Loucy (cell line): ENCODE measurements at regions not wholly inside any gene's neighbourhood (a gene's known extent, or its start where the extent isn't known, plus 50 kb on each side); places are given as distances from the start of the nearest gene placed in this dataset.

Experiments
- H2AFZ ChIP-seq: fragments of 200-600 bp; sonication (generic); 2 replicates; pipeline ENCODE4 v1.6.0; 2016; ENCODE audit warnings: antibody characterized with exemption, mild to moderate bottlenecking, low read length, moderate library complexity
- H3F3A ChIP-seq: fragments of 200-600 bp; 2 replicates; pipeline ENCODE4 v1.6.0; 2016; ENCODE audit warnings: antibody characterized with exemption, low read depth, mild to moderate bottlenecking
- H3K27me3 ChIP-seq: fragments of 200-600 bp; sonication (generic); 2 replicates; pipeline ENCODE4 v1.6.1; 2014; ENCODE audit warnings: low read length, mild to moderate bottlenecking; ENCODE audit not compliant: insufficient read depth, poor library complexity, severe bottlenecking
- H3K36me3 ChIP-seq: fragments of 200-600 bp; sonication (generic); 2 replicates; pipeline ENCODE4 v1.6.1; 2016; ENCODE audit warnings: low read length; ENCODE audit not compliant: insufficient read depth
- H3K4me1 ChIP-seq: fragments of 200-600 bp; sonication (generic); 2 replicates; pipeline ENCODE4 v1.5.1; 2014; ENCODE audit warnings: low read length, mild to moderate bottlenecking; ENCODE audit not compliant: insufficient read depth, poor library complexity, severe bottlenecking
- H3K4me2 ChIP-seq: fragments of 200-600 bp; sonication (generic); 2 replicates; pipeline ENCODE4 v1.6.0; 2014; ENCODE audit warnings: antibody characterized with exemption, low read length, low read depth, mild to moderate bottlenecking; ENCODE audit not compliant: poor library complexity, severe bottlenecking
- H3K4me3 ChIP-seq: fragments of 200-600 bp; sonication (generic); 2 replicates; pipeline ENCODE4 v1.5.1; 2014; ENCODE audit warnings: low read length, mild to moderate bottlenecking, mixed read lengths; ENCODE audit not compliant: poor library complexity, severe bottlenecking
- H3K79me2 ChIP-seq: fragments of 200-600 bp; sonication (generic); 2 replicates; pipeline ENCODE4 v1.6.1; 2014; ENCODE audit warnings: low read length; ENCODE audit not compliant: insufficient read depth
- H3K9ac ChIP-seq: fragments of 200-600 bp; sonication (generic); 2 replicates; pipeline ENCODE4 v1.6.0; 2014; ENCODE audit warnings: mild to moderate bottlenecking, low read depth, low read length, moderate library complexity; ENCODE audit not compliant: poor library complexity, severe bottlenecking
- H3K9me2 ChIP-seq: fragments of 200-600 bp; sonication (generic); replicated peaks from 2 replicates; pipeline ENCODE4 v1.6.1; 2016; ENCODE audit warnings: low read depth, low read length, mixed read lengths
- H3K9me3 ChIP-seq: fragments of 200-600 bp; sonication (generic); 2 replicates; pipeline ENCODE4 v1.6.1; 2014; ENCODE audit warnings: mild to moderate bottlenecking, antibody characterized with exemption, low read length, low read depth; ENCODE audit not compliant: insufficient read depth
- H4K20me1 ChIP-seq: fragments of 200-600 bp; sonication (generic); 2 replicates; pipeline ENCODE4 v1.6.0; 2014; ENCODE audit warnings: antibody characterized with exemption, low read length, mild to moderate bottlenecking; ENCODE audit not compliant: insufficient read depth, poor library complexity, severe bottlenecking
- CTCF ChIP-seq: fragments of 200-600 bp; sonication (generic); conservative IDR thresholded peaks from 2 replicates; pipeline ENCODE4 v1.5.1; 2014; ENCODE audit warnings: mild to moderate bottlenecking, antibody characterized with exemption, low read length
- EZH2phosphoT487 ChIP-seq: fragments of 200-600 bp; IDR thresholded peaks from 2 replicates; pipeline ENCODE4 v1.6.1; 2018; ENCODE audit warnings: antibody characterized with exemption, mild to moderate bottlenecking, moderate library complexity, borderline replicate concordance

GRCh38 chr5:110248921-110249320, 477.6 kb downstream of the TMEM232 start:
- H3K4me2 ChIP-seq = no peak overlapping the region
- H3K36me3 ChIP-seq = no peaks in the 10 kb centered on the region
- H3F3A ChIP-seq = no peaks in the 10 kb centered on the region
- H3K4me1 ChIP-seq = no peaks in the 10 kb centered on the region
- no peaks in the 10 kb centered on the region for H3K79me2 ChIP-seq
- H3K9ac ChIP-seq = no peak overlapping the region
- H3K4me3 ChIP-seq = no peak overlapping the region
- TF ChIP-seq CTCF (no peak), EZH2phosphoT487 (no peak)
- H4K20me1 ChIP-seq = no peaks in the 10 kb centered on the region
- no peaks in the 10 kb centered on the region for H3K27me3 ChIP-seq
- no peak overlapping the region for H2AFZ ChIP-seq
- H3K9me3 ChIP-seq = no peaks in the 10 kb centered on the region
- no peaks in the 10 kb centered on the region for H3K9me2 ChIP-seq

- Histone ChIP-seq H3K79me2 (no peaks in the 10 kb centered on the region), H3F3A (no peaks in the 10 kb centered on the region), H2AFZ (no peak overlapping the region), H3K4me2 (no peak overlapping the region), H3K9ac (no peak overlapping the region), H3K27me3 (no peaks in the 10 kb centered on the region), H3K4me3 (no peak overlapping the region), H3K36me3 (no peaks in the 10 kb centered on the region), H3K9me2 (no peaks in the 10 kb centered on the region), H3K9me3 (no peaks in the 10 kb centered on the region), H3K4me1 (no peaks in the 10 kb centered on the region), H4K20me1 (no peaks in the 10 kb centered on the region)
- TF ChIP-seq EZH2phosphoT487 (no peak), CTCF (no peak)
Measured at GRCh38 chr5:110250355-110250754, 476.1 kb downstream of the TMEM232 start.

GRCh38 chr5:110250755-110251154, 475.7 kb downstream of the TMEM232 start:
- H3K4me1 ChIP-seq = no peaks in the 10 kb centered on the region
- H3K9me2 ChIP-seq = no peaks in the 10 kb centered on the region
- TF ChIP-seq CTCF (no peak), EZH2phosphoT487 (no peak)
- H3K9me3 ChIP-seq = no peaks in the 10 kb centered on the region
- no peaks in the 10 kb centered on the region for H3K36me3 ChIP-seq
- H3K9ac ChIP-seq = no peak overlapping the region
- no peaks in the 10 kb centered on the region for H3F3A ChIP-seq
- no peaks in the 10 kb centered on the region for H3K27me3 ChIP-seq
- no peaks in the 10 kb centered on the region for H3K79me2 ChIP-seq
- H3K4me3 ChIP-seq = no peak overlapping the region
- H3K4me2 ChIP-seq = no peak overlapping the region
- H2AFZ ChIP-seq = no peak overlapping the region
- H4K20me1 ChIP-seq = no peaks in the 10 kb centered on the region
